ENCODE measurements at regions not wholly inside any gene's neighbourhood (a gene's known extent, or its start where the extent isn't known, plus 50 kb on each side); places are given as distances from the start of the nearest gene placed in this dataset.

DNA sequence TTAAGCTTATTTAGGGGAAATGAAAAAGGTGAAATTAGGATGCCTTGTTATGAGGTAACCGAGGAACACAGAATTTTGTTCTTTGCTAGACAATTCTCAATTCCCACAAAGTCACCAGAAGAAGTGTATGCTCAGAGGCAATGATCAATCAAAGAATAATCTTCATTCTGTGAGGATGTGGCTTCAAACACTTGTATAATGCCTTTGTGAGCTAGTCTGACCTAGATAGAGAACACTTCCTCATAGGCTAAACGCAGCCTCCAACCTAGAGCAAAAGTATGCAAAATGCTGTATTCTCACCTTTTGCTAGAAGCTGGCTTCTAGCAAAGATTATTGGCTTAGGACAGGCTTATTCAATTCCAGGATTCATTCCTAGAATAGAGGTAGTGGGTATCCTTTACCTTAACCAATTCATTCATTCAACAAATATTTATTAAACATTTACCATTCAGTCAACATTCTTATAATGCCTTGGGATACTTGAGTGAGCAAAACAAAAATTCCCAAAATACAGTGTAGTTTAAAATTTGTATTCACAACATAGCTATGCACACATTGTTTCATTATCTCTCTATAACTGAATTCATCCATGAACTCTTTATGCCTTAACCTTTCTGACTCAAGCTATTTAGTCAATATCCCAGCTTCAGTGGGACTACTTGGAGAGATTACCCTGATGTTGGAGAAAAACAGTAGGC, 530.2 kb downstream of the PTPRC start:
- TF ChIP-seq SIN3A (IDR thresholded peaks at IDR 0.05; ENCODE audit: borderline replicate concordance, insufficient read depth, low read length) (no peak), FOXP2 (optimal IDR thresholded peaks at IDR 0.05; ENCODE audit: borderline replicate concordance, extremely low read depth, extremely low read length, insufficient read depth) (no peak), TAF1 (IDR thresholded peaks at IDR 0.05; ENCODE audit: borderline replicate concordance, insufficient read depth, low read length) (no peak), POLR2AphosphoS5 (IDR thresholded peaks at IDR 0.05; ENCODE audit: low read depth, low read length) (no peak)
- TF ChIP-seq, protein P1, sequence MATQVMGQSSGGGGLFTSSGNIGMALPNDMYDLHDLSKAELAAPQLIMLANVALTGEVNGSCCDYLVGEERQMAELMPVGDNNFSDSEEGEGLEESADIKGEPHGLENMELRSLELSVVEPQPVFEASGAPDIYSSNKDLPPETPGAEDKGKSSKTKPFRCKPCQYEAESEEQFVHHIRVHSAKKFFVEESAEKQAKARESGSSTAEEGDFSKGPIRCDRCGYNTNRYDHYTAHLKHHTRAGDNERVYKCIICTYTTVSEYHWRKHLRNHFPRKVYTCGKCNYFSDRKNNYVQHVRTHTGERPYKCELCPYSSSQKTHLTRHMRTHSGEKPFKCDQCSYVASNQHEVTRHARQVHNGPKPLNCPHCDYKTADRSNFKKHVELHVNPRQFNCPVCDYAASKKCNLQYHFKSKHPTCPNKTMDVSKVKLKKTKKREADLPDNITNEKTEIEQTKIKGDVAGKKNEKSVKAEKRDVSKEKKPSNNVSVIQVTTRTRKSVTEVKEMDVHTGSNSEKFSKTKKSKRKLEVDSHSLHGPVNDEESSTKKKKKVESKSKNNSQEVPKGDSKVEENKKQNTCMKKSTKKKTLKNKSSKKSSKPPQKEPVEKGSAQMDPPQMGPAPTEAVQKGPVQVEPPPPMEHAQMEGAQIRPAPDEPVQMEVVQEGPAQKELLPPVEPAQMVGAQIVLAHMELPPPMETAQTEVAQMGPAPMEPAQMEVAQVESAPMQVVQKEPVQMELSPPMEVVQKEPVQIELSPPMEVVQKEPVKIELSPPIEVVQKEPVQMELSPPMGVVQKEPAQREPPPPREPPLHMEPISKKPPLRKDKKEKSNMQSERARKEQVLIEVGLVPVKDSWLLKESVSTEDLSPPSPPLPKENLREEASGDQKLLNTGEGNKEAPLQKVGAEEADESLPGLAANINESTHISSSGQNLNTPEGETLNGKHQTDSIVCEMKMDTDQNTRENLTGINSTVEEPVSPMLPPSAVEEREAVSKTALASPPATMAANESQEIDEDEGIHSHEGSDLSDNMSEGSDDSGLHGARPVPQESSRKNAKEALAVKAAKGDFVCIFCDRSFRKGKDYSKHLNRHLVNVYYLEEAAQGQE (IDR thresholded peaks at IDR 0.05; ENCODE audit: insufficient read depth in 1 of 2, low read depth in 2 of 2, low read length in 2 of 2) = no peak

- TF ChIP-seq SIN3A (IDR thresholded peaks at IDR 0.05; ENCODE audit: borderline replicate concordance, insufficient read depth, low read length) (no peak), FOXP2 (optimal IDR thresholded peaks at IDR 0.05; ENCODE audit: borderline replicate concordance, extremely low read depth, extremely low read length, insufficient read depth) (no peak), TAF1 (IDR thresholded peaks at IDR 0.05; ENCODE audit: borderline replicate concordance, insufficient read depth, low read length) (no peak), POLR2AphosphoS5 (IDR thresholded peaks at IDR 0.05; ENCODE audit: low read depth, low read length) (no peak)
- TF ChIP-seq, protein P1 (IDR thresholded peaks at IDR 0.05; ENCODE audit: insufficient read depth in 1 of 2, low read depth in 2 of 2, low read length in 2 of 2) = no peak
Measured at GRCh38 chr1:199170711-199171110, 531.9 kb downstream of the PTPRC start.

GRCh38 chr1:199172171-199173124, 533.6 kb downstream of the PTPRC start:
- TF ChIP-seq POLR2AphosphoS5 (IDR thresholded peaks at IDR 0.05; ENCODE audit: low read depth, low read length) (no peak), TAF1 (IDR thresholded peaks at IDR 0.05; ENCODE audit: borderline replicate concordance, insufficient read depth, low read length) (no peak), FOXP2 (optimal IDR thresholded peaks at IDR 0.05; ENCODE audit: borderline replicate concordance, extremely low read depth, extremely low read length, insufficient read depth) (no peak), SIN3A (IDR thresholded peaks at IDR 0.05; ENCODE audit: borderline replicate concordance, insufficient read depth, low read length) (no peak)
- TF ChIP-seq, protein P1 (IDR thresholded peaks at IDR 0.05; ENCODE audit: insufficient read depth in 1 of 2, low read depth in 2 of 2, low read length in 2 of 2) = no peak

DNA sequence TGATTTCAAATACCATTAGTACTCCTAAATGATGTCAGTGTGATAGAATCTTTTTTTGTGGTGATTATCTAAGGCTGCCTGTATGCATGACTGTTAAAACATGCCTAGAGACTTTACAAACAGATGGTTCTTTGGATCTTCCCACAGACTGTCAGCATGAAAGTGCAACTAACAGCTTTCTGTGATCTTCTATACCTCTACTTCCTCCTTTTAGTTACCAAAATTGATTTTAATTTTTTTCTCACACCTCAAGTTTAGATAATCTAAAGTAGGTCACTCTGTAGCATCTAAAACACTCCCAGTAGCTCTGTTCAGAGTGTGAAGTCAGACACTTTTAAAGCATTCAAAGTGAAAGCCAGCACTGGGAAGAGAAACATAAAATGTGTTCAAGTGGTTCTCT, 534.5 kb downstream of the PTPRC start:
- no peak for TF ChIP-seq FOXP2 (optimal IDR thresholded peaks at IDR 0.05; ENCODE audit: borderline replicate concordance, extremely low read depth, extremely low read length, insufficient read depth)

DNA sequence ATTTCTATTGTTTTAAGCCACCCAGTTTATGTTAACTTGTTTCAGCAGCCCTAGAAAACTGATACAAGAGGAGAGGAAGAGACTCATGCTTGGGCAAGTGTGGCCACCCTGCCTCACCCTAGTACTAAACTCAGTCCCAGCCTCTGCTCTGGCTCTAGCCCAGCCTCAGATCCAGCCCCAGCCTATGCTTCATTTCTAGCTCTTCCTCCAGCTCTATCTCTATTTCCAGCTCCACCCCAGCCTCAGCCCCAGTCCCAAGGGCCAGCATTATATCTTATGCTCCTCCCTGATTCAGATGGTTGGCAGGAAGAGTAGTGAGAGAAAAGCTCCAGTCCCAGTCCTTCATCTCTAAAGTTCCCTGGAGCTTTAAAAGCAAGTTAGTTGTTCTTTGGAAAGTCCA, 535.5 kb downstream of the PTPRC start:
- TF ChIP-seq POLR2AphosphoS5 (IDR thresholded peaks at IDR 0.05; ENCODE audit: low read depth, low read length) (no peak), TAF1 (IDR thresholded peaks at IDR 0.05; ENCODE audit: borderline replicate concordance, insufficient read depth, low read length) (no peak), SIN3A (IDR thresholded peaks at IDR 0.05; ENCODE audit: borderline replicate concordance, insufficient read depth, low read length) (no peak), FOXP2 (optimal IDR thresholded peaks at IDR 0.05; ENCODE audit: borderline replicate concordance, extremely low read depth, extremely low read length, insufficient read depth) (no peak)
- TF ChIP-seq, protein P1 (IDR thresholded peaks at IDR 0.05; ENCODE audit: insufficient read depth in 1 of 2, low read depth in 2 of 2, low read length in 2 of 2) = no peak

All from PFSK-1 (cell line).